ENCODE measurements at regions not wholly inside any gene's neighbourhood (a gene's known extent, or its start where the extent isn't known, plus 50 kb on each side); places are given as distances from the start of the nearest gene placed in this dataset.
"Not testable (repeated sequence)": the region's sequence is repeated elsewhere in the genome, so short reads cannot be mapped to it uniquely, and the experiment has no call there.

- DNase-seq = no peak
- peaks cover 0 to 3% of the 10 kb centered on the region in 2 donors for H3K27me3 Mint-ChIP-seq
- Histone ChIP-seq H3K27me3 (ENCODE audit: insufficient read depth, low read length) (no peaks in the 10 kb centered on the region), H3K27ac (ENCODE audit: low read depth, low read length) (no peak overlapping the region), H3K36me3 (ENCODE audit: insufficient read depth, low read length) (no peaks in the 10 kb centered on the region), H3K9me3 (ENCODE audit: control insufficient read depth in 1 of 2, low read length in 2 of 2) (no peaks in the 10 kb centered on the region), H3K4me1 (ENCODE audit: insufficient read depth, low read length) (no peaks in the 10 kb centered on the region), H3K4me3 (ENCODE audit: low read length in 2 of 2) (no peak overlapping the region)
- H3K9me3 Mint-ChIP-seq = peaks cover 0 to 4% (median 0%) of the 10 kb centered on the region in 8 donors
- no peaks in the 10 kb centered on the region for H3K4me1 Mint-ChIP-seq
- no peak overlapping the region for H3K27ac Mint-ChIP-seq
- ChIA-PET CTCF (ENCODE audit: partially characterized antibody) (no interaction called here), POLR2A (ENCODE audit: partially characterized antibody) (no interaction called here)
- intact Hi-C loops (cut with micrococcal nuclease) = no loop called here
- H3K4me3 Mint-ChIP-seq = no peak overlapping the region
- H3K36me3 Mint-ChIP-seq = no peaks in the 10 kb centered on the region
Observed at GRCh38 chr12:5273709-5274108, 158.2 kb upstream of the NTF3 start.

GRCh38 chr12:5276327-5276880, 155.5 kb upstream of the NTF3 start:
- no peak overlapping the region for H3K4me3 Mint-ChIP-seq
- H3K27ac Mint-ChIP-seq = no peak overlapping the region
- peaks cover 0 to 3% of the 10 kb centered on the region in 2 donors for H3K27me3 Mint-ChIP-seq
- intact Hi-C loops (cut with micrococcal nuclease) = no loop called here
- CTCF ChIA-PET (ENCODE audit: partially characterized antibody) = no interaction called here
- H3K36me3 Mint-ChIP-seq = no peaks in the 10 kb centered on the region
- no peak for DNase-seq
- POLR2A ChIA-PET (ENCODE audit: partially characterized antibody) = no interaction called here
- no peaks in the 10 kb centered on the region for H3K27me3 ChIP-seq (ENCODE audit: insufficient read depth, low read length)
- no peaks in the 10 kb centered on the region for H3K4me1 ChIP-seq (ENCODE audit: insufficient read depth, low read length)
- no peak overlapping the region for H3K4me3 ChIP-seq (ENCODE audit: low read length in 2 of 2)
- no peaks in the 10 kb centered on the region for H3K9me3 ChIP-seq (ENCODE audit: control insufficient read depth in 1 of 2, low read length in 2 of 2)
- no peaks in the 10 kb centered on the region for H3K4me1 Mint-ChIP-seq
- peaks cover 0 to 2% (median 0%) of the 10 kb centered on the region in 8 donors for H3K9me3 Mint-ChIP-seq
- H3K27ac ChIP-seq (ENCODE audit: low read depth, low read length) = no peak overlapping the region
- no peaks in the 10 kb centered on the region for H3K36me3 ChIP-seq (ENCODE audit: insufficient read depth, low read length)

GRCh38 chr12:5280086-5280485, 151.8 kb upstream of the NTF3 start:
- Mint-ChIP-seq H3K27me3 (peaks cover 0 to 2% of the 10 kb centered on the region in 2 donors), H3K4me3 (no peak overlapping the region), H3K9me3 (peaks cover 0 to 3% (median 0%) of the 10 kb centered on the region in 8 donors), H3K36me3 (no peaks in the 10 kb centered on the region), H3K27ac (no peak overlapping the region), H3K4me1 (no peaks in the 10 kb centered on the region)
- CTCF ChIA-PET (ENCODE audit: partially characterized antibody) = no interaction called here
- Histone ChIP-seq H3K27ac (ENCODE audit: low read depth, low read length) (no peak overlapping the region), H3K9me3 (ENCODE audit: control insufficient read depth in 1 of 2, low read length in 2 of 2) (no peaks in the 10 kb centered on the region), H3K4me1 (ENCODE audit: insufficient read depth, low read length) (no peaks in the 10 kb centered on the region), H3K36me3 (ENCODE audit: insufficient read depth, low read length) (no peaks in the 10 kb centered on the region), H3K27me3 (ENCODE audit: insufficient read depth, low read length) (no peaks in the 10 kb centered on the region), H3K4me3 (ENCODE audit: low read length in 2 of 2) (no peak overlapping the region)
- intact Hi-C loops (cut with micrococcal nuclease) = no loop called here
- POLR2A ChIA-PET (ENCODE audit: partially characterized antibody) = no interaction called here
- DNase-seq = no peak

DNA sequence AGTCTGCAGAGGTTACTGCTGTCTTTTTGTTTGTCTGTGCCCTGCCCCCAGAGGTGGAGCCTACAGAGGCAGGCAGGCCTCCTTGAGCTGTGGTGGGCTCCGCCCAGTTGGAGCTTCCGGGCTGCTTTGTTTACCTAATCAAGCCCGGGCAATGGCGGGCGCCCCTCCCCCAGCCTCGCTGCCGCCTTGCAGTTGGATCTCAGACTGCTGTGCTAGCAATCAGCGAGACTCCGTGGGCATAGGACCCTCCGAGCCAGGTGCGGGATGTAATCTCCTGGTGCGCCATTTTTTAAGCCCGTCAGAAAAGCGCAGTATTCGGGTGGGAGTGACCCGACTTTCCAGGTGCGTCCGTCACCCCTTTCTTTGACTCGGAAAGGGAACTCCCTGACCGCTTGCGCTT, 141.5 kb upstream of the NTF3 start:
- CTCF ChIA-PET (ENCODE audit: partially characterized antibody); H3K4me3 Mint-ChIP-seq; H3K9me3 ChIP-seq (ENCODE audit: control insufficient read depth in 1 of 2, low read length in 2 of 2); H3K36me3 ChIP-seq (ENCODE audit: insufficient read depth, low read length); H3K4me1 Mint-ChIP-seq; H3K27ac ChIP-seq (ENCODE audit: low read depth, low read length); DNase-seq; H3K4me1 ChIP-seq (ENCODE audit: insufficient read depth, low read length); H3K36me3 Mint-ChIP-seq; H3K27ac Mint-ChIP-seq; H3K27me3 Mint-ChIP-seq; intact Hi-C loops (cut with micrococcal nuclease); H3K27me3 ChIP-seq (ENCODE audit: insufficient read depth, low read length); H3K4me3 ChIP-seq (ENCODE audit: low read length in 2 of 2); POLR2A ChIA-PET (ENCODE audit: partially characterized antibody): not testable (repeated sequence)
- H3K9me3 Mint-ChIP-seq = peaks cover 0 to 13% (median 0%) of the 10 kb centered on the region in 8 donors

- intact Hi-C loops (cut with micrococcal nuclease) = no loop called here
- H3K27ac ChIP-seq (ENCODE audit: low read depth, low read length) = no peak overlapping the region
- H3K4me1 Mint-ChIP-seq = no peaks in the 10 kb centered on the region
- POLR2A ChIA-PET (ENCODE audit: partially characterized antibody) = no interaction called here
- no peak overlapping the region for H3K27ac Mint-ChIP-seq
- CTCF ChIA-PET (ENCODE audit: partially characterized antibody) = interaction anchor here (1.0 kb wide), 1 partner anchor 12 kb away, joined by 3 read pairs; no protein-coding TSS in a partner anchor
- no peaks in the 10 kb centered on the region for H3K36me3 ChIP-seq (ENCODE audit: insufficient read depth, low read length)
- H3K36me3 Mint-ChIP-seq = no peaks in the 10 kb centered on the region
- peaks cover 1 to 5% of the 10 kb centered on the region in 2 donors for H3K27me3 Mint-ChIP-seq
- peaks cover 0 to 13% (median 0%) of the 10 kb centered on the region in 8 donors for H3K9me3 Mint-ChIP-seq
- no peaks in the 10 kb centered on the region for H3K27me3 ChIP-seq (ENCODE audit: insufficient read depth, low read length)
- no peaks in the 10 kb centered on the region for H3K4me1 ChIP-seq (ENCODE audit: insufficient read depth, low read length)
- H3K4me3 Mint-ChIP-seq = no peak overlapping the region
- H3K9me3 ChIP-seq (ENCODE audit: control insufficient read depth in 1 of 2, low read length in 2 of 2) = no peaks in the 10 kb centered on the region
- DNase-seq = no peak
- H3K4me3 ChIP-seq (ENCODE audit: low read length in 2 of 2) = no peak overlapping the region
Observed at GRCh38 chr12:5292651-5293050, 139.3 kb upstream of the NTF3 start.

- CTCF ChIA-PET (ENCODE audit: partially characterized antibody) = no interaction called here
- Mint-ChIP-seq H3K4me1 (no peaks in the 10 kb centered on the region), H3K27ac (no peak overlapping the region), H3K27me3 (peaks cover 1 to 5% of the 10 kb centered on the region in 2 donors), H3K36me3 (no peaks in the 10 kb centered on the region), H3K9me3 (peaks cover 0 to 13% (median 0%) of the 10 kb centered on the region in 8 donors), H3K4me3 (no peak overlapping the region)
- DNase-seq = no peak
- POLR2A ChIA-PET (ENCODE audit: partially characterized antibody) = no interaction called here
- intact Hi-C loops (cut with micrococcal nuclease) = no loop called here
- no peak overlapping the region for H3K27ac ChIP-seq (ENCODE audit: low read depth, low read length)
- no peak overlapping the region for H3K4me3 ChIP-seq (ENCODE audit: low read length in 2 of 2)
- H3K27me3 ChIP-seq (ENCODE audit: insufficient read depth, low read length) = no peaks in the 10 kb centered on the region
- no peaks in the 10 kb centered on the region for H3K9me3 ChIP-seq (ENCODE audit: control insufficient read depth in 1 of 2, low read length in 2 of 2)
- no peaks in the 10 kb centered on the region for H3K36me3 ChIP-seq (ENCODE audit: insufficient read depth, low read length)
- no peaks in the 10 kb centered on the region for H3K4me1 ChIP-seq (ENCODE audit: insufficient read depth, low read length)
Observed at GRCh38 chr12:5293773-5294172, 138.1 kb upstream of the NTF3 start.

DNA sequence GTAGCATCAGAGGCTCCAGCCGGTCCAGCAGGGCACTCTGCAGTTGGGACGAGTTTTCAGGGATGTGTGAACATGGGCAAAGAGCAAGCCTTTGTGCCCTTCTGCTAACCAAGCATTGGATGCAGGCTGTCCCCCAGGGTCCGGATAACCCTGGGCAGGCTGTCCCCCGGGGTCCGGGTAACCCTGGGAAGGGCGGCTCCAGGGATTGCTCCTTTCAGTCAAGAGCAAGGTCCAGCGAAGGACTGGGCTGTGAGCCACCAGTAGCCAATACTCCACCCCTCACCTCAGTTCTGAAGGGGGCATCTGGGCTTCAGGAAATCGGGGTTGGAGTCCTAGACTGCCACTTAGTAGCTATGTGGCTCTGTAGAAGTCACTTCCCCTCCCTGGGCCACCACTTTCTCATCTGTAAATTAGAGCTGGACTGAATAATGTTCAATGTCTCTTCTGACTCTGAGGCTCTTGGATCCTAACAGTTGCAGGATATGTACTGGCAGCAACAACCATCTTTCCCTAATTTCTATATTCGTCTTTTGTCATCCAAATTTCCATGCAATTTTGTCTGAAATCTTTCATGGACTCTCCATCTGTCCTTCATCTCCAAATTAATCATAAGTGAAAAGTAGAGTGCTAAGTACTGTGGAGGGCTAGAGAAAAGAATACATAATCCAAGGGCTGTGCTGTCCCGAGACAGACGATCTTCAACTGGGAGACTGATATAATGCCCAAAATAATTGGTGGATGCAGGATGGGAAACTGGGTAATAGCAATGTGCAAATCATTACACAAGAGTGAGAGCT, 137.4 kb upstream of the NTF3 start:
- peaks cover 1 to 5% of the 10 kb centered on the region in 2 donors for H3K27me3 Mint-ChIP-seq

More for the DNA sequence above, 137.4 kb upstream of the NTF3 start:
- ChIA-PET CTCF (ENCODE audit: partially characterized antibody) (no interaction called here), POLR2A (ENCODE audit: partially characterized antibody) (no interaction called here)
- Mint-ChIP-seq H3K9me3 (peaks cover 0 to 13% (median 0%) of the 10 kb centered on the region in 8 donors), H3K4me1 (no peaks in the 10 kb centered on the region), H3K4me3 (no peak overlapping the region), H3K27ac (no peak overlapping the region), H3K36me3 (no peaks in the 10 kb centered on the region)
- Histone ChIP-seq H3K9me3 (ENCODE audit: control insufficient read depth in 1 of 2, low read length in 2 of 2) (no peaks in the 10 kb centered on the region), H3K27me3 (ENCODE audit: insufficient read depth, low read length) (no peaks in the 10 kb centered on the region), H3K36me3 (ENCODE audit: insufficient read depth, low read length) (no peaks in the 10 kb centered on the region), H3K27ac (ENCODE audit: low read depth, low read length) (no peak overlapping the region), H3K4me3 (ENCODE audit: low read length in 2 of 2) (no peak overlapping the region), H3K4me1 (ENCODE audit: insufficient read depth, low read length) (no peaks in the 10 kb centered on the region)
- DNase-seq = no peak
- intact Hi-C loops (cut with micrococcal nuclease) = no loop called here

Measured in CD4-positive, alpha-beta memory T cell (primary cell).